Endothelial cell of hepatic sinusoid (primary cell): ENCODE measurements at regions not wholly inside any gene's neighbourhood (a gene's known extent, or its start where the extent isn't known, plus 50 kb on each side); places are given as distances from the start of the nearest gene placed in this dataset.

Experiments
- in situ Hi-C: cut with HindIII; loops from 2 replicates; pipeline ENCODE4 v1.10.0; 2017; ENCODE audit warnings: low sequenced_read_pairs

DNA sequence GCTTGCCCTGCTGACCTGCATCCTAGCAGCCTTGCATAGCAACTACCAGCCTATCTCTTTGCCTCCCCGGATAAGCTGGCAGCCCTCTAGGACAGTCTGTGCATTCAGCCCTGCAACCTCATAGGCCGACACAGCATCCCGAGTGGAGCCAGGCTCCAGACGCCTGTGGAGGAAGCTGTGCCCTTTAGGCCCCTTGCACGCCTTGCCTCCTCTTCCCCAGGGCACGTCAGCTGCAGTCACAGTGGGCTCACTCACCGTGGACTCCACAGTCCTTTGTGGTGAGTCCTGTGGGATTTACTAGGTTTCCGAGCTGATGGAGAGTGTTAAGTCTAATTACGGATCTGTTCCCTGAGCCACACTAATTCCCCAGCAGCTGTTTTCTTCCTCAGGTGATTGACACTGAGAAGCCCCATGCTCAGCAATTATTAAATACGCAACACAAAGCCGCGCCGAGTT, 540.0 kb downstream of the TCERG1L start:
- in situ Hi-C loops, result no loop called here

DNA sequence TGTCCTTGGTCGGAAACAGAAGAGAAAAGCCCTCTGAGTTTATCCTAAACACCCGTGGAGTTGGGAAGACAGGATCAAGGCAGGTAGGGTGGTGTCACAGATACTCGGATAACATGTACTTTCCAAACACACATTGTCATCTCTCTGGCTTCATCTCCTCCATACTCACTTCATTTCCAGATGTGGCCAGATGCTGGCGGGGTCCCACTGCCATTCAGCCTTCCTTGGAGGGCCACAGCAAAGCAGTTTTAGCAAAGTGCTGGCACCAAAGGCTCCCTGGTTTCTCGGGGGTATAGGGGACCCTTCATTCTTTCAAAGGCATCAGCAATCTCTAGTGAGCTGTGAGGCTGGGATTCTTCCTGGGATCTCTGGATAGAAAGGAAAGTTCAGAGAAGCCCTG, 539.5 kb downstream of the TCERG1L start:
- in situ Hi-C loops, result no loop called here

DNA sequence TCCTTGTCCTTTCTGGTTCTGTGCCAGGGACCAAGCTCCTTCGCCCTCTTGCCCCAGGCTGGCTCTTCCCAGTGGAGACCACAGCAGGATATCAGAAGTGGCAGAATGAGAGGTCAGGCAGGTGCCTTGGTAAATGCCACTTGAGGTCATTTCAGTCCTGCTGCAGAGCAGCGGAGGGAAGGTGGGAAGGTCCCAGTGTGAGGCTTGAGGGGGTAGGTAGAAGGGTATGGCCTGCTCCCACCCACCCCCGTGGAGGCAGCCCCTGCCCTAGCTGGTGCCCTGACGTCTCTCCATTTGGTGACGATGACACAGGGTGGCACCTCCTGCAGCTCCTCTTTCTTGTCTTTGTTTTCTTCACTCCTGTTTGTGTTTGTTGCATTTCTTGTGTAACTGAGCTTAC, 538.8 kb downstream of the TCERG1L start:
- in situ Hi-C loops, result no loop called here

DNA sequence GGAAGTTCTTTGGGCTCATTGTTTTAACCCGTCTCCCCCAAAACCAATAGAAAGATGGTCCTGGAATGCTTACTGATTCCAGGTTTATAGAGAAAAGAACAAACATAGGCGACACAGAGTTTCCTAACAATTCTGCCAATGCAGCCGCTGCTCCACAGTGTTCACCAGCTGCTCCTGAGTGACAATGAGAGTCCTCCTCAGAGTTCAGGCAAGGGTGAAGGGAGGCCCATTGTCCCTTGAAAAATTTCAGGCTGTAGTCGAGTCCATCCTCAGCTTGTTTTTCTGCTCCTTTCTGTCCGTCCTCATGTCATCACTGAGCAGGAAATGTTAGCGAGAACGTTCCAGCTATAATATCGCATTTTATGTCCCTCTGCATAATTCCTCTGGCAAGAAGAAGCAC, 537.6 kb downstream of the TCERG1L start:
- in situ Hi-C loops, result no loop called here

- in situ Hi-C loops, result loop anchor here (5.0 kb wide), 1 partner anchor 48 kb away; no protein-coding TSS in a partner anchor
These were observed 536.6 kb downstream of the TCERG1L start for GRCh38 chr10:130774871-130775270.

DNA sequence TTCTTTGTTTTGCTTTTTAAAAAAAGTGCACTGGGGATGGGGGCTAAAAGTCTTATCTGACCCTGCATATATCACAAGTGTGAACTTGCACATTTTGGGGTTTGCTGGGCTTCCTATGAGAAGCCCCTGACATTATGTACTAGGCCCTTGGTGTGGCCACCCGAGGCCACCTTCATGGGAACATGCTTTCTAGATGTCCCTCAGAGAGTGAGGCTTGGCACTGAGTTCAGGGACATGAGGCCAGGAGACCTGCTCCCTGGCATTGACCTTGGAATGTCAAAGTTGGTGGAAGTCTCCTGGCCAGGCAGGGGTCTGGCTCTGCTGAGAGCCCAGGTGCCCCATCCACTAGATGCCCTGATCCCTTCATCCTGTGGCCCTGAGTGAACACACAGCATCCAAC, 536.2 kb downstream of the TCERG1L start:
- in situ Hi-C loops, result loop anchor here (5.0 kb wide), 1 partner anchor 48 kb away; no protein-coding TSS in a partner anchor

DNA sequence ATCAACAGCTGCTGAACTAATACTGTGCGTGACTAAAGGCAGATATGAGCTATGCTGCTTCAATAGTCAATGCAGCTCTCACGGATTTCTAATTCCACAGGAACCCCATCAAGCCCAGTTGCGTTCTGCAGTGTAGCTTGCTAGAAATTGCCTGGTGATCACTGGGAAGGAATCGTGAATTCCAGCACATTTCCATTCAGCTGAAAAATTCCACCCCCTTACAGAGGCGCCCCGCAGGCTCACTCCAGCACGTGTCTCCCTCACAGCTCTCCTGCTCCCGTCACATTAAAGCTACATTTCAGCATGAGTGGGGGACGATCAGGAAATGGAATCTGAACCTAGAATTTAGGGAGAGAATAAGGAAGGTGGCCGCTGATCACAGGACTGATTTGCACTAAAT, 534.8 kb downstream of the TCERG1L start:
- in situ Hi-C loops, result loop anchor here (5.0 kb wide), 1 partner anchor 49 kb away; no protein-coding TSS in a partner anchor

GRCh38 chr10:130777507-130778165, 533.9 kb downstream of the TCERG1L start:
- in situ Hi-C loops, result loop anchor here (5.0 kb wide), 1 partner anchor 50 kb away; no protein-coding TSS in a partner anchor

GRCh38 chr10:130778166-130778545, 533.4 kb downstream of the TCERG1L start:
- in situ Hi-C loops, result loop anchor here (5.0 kb wide), 1 partner anchor 51 kb away; no protein-coding TSS in a partner anchor

- in situ Hi-C loops, result loop anchor here (5.0 kb wide), 1 partner anchor 77 kb away; no protein-coding TSS in a partner anchor
These were observed 530.8 kb downstream of the TCERG1L start for GRCh38 chr10:130780763-130781162.

GRCh38 chr10:130781206-130781605, 530.3 kb downstream of the TCERG1L start:
- in situ Hi-C loops, result loop anchor here (5.0 kb wide), 1 partner anchor 76 kb away; no protein-coding TSS in a partner anchor

DNA sequence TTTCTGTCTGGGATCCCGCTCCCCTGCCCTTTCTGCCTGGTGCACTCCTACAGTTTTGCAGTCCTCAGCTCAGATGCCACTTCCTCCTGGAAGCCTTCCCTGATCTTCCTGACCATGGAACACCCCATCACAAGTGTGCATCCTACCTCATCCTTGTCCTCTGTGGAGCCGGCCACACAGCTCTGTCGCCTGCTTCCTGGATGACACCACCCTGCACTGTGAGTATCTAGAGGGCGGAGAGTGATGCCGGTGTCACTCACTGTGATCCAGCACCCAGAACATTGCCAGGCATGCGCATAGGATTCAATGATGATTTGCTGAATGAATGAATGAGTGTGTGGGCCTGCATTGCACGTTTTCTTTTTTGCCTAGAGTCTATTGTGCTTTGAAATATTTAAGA, 529.9 kb downstream of the TCERG1L start:
- in situ Hi-C loops, result loop anchor here (5.0 kb wide), 1 partner anchor 76 kb away; no protein-coding TSS in a partner anchor

- in situ Hi-C loops, result loop anchor here (5.0 kb wide), 1 partner anchor 75 kb away; no protein-coding TSS in a partner anchor
These were observed 529.1 kb downstream of the TCERG1L start for GRCh38 chr10:130782467-130782866.

DNA sequence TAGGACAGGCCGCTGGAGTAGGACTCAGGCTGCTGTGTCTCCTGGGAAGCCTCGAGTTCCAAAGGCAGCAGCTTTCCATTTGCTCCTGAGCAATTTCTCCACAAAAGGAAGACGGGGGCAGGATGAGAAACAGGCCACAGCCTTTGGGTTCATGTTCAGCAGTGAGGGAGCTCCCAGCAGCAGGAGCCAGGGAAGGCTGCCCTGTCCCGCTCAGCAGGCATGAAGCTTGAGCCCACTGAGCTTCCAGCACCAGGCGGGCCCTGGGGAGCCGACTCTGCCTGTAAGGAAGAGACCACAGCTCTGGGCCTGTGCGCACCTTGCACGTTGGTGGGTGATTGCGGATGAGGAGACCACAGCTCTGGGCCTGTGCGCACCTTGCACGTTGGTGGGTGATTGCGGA, 527.2 kb downstream of the TCERG1L start:
- in situ Hi-C loops, result loop anchor here (5.0 kb wide), 1 partner anchor 73 kb away; no protein-coding TSS in a partner anchor

GRCh38 chr10:130786365-130786966, 525.1 kb downstream of the TCERG1L start:
- in situ Hi-C loops, result no loop called here

DNA sequence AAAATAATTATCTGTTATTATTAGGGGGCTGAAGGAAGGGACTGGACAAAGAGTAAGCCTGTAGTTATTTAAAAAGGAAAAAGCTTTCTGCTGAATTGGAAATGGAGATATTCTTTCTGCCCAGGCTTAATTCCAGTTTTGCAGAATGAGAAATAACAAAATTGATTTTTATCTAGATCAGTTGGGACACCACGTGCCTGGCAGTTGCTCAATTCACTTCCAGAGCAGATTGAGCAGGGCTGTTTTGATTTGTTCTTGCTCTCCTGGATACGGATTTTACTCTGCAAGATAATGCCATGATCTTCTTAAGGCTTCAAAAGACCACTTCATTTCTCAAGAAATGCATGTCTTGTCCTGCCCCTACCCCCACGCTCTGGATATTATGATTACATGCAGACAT, 524.3 kb downstream of the TCERG1L start:
- in situ Hi-C loops, result no loop called here

GRCh38 chr10:130787821-130788220, 523.7 kb downstream of the TCERG1L start:
- in situ Hi-C loops, result no loop called here

GRCh38 chr10:130790339-130790738, 521.2 kb downstream of the TCERG1L start:
- in situ Hi-C loops, result no loop called here

DNA sequence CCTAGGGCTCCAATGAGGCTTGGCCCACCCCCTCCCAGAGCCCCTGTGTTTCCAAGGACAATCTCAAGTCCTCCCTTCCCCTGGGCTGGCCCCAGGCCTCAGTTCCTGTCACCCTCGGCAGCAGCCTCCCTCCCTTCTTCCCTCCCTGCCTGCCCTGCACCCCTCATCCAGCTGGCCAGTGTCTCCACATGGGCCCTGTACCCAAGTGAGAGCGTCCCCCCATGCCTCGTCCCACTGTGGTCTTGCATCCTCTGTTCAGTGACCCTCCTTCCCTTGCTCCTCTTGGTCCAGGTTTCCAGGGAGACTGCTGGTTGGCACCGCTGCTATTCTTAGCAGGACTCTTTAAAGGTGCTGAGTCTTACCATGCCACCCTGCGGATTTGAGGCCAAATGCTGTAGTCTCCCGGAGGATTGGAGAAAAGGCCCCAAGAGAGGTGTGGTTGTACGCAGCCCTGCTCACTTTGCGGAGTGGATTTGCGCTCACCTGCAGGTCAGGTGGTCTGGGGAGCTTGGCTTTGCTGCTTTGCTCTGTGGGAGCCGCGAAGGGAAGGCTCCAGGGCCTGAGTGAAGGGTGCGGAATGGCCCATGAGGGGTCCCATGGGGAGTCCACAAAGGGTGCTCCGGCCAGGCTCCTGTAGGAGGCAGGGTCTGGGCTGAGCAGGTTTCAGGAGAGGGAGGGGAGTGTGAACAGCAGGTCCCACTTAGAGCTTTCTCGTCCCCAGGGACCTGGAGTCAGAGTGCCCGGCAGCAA, 519.2 kb downstream of the TCERG1L start:
- in situ Hi-C loops, result no loop called here

DNA sequence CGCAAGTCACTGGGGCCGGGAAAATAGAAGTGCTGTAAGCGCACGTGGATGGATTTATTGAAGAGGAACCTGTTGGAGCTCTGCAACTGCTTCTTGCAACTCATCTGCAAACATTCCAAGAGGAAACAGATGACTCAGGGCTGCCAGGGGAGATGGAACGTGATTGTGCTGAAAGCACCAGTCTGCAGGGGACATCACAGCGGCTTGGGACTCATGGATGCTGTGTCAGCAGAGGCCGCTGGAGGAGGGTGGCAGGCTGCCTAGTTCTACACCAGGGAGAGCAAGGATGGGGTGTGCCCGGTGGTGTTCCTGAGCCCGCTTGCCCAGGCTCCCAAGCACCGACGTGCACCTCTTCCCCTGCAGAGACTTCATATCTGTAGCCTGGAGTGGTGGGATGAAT, 515.7 kb downstream of the TCERG1L start:
- in situ Hi-C loops, result no loop called here

DNA sequence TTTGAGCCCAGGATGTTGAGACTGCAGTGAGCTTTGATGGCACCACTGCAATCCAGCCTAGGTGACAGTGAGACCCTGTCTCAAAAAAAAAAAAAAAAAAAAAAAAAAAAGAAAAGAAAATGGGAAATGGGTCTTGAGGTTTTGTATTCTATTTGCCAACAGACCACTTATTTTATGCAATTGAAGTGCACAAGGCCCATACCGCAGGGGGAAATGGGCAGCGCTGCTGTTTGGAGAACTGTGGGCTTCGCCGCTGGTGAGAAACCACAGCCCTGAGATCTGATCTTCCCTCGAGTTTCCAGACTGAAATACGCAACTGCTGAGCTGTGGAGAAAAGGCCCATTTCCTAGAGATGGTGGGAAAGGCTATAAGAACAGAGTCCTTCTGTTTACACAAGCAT, 512.0 kb downstream of the TCERG1L start:
- in situ Hi-C loops, result no loop called here
